ENCODE measurements at regions not wholly inside any gene's neighbourhood (a gene's known extent, or its start where the extent isn't known, plus 50 kb on each side); places are given as distances from the start of the nearest gene placed in this dataset.

- DNase-seq (ENCODE audit: low read depth in 2 of 2, low spot score in 1 of 2), result no peak
These were observed 147.0 kb upstream of the ID2 start for GRCh38 chr2:8534729-8535468.

DNA sequence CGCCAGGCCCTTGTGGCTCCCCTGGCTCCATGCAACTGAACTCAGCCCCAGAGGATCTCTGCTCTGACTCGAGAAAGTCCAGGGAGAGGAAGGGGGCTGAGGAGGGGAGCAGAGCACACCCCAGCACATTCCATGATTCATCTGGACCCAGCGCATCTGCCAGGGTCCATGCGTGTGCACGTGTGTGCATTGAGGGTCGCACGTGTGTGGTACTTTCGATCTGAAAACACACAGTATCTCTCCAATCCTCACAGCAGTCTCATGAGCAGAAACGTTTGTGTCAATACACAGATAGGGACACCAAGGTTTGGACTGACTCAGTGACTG is 146.4 kb upstream of the ID2 start:
- DNase-seq (ENCODE audit: low read depth in 2 of 2, low spot score in 1 of 2), result no peak

DNA sequence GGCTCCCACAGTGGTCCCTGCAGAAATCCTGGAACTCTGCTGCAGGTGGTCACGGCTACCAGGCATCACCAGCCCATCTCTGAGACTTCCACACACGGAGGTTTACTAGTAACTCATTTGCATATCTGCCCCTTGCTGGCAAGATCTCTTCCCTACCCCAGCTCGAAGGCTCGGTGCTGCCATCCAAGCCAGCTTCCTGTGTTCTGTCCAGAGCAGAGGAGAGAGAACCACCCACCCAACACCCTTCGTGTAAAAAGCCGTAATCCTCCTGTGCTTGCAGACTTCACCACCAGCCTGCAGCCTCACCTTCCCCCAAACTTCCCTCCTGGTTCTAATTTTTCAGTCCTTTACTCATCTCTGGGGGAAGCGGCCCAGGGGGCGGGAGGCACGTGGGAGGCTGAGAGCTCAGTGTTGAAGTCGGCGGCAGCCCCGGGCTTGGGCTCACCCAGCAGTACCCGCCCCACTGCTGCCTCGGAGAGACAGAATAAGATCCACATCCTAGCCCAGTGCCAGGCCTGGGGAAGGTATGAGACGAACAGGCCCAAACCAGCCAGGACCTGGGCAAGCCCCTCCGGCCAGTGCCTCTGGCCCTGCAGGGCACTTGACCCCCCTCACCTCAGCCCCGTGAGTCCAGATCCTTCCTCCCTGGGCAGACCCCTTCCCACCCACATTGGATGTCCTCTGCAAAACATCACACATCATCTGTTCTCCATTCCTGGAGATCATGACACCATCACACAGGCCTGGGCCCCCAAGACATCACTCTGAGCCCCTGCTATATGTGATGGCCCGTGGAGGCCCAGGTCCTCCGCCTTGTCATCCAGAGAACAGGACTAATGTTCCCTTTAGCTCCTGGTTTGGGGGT is 145.8 kb upstream of the ID2 start:
- no peak for DNase-seq (ENCODE audit: low read depth in 2 of 2, low spot score in 1 of 2)

GRCh38 chr2:8536686-8537561 is 144.9 kb upstream of the ID2 start:
- no peak for DNase-seq (ENCODE audit: low read depth in 2 of 2, low spot score in 1 of 2)

DNA sequence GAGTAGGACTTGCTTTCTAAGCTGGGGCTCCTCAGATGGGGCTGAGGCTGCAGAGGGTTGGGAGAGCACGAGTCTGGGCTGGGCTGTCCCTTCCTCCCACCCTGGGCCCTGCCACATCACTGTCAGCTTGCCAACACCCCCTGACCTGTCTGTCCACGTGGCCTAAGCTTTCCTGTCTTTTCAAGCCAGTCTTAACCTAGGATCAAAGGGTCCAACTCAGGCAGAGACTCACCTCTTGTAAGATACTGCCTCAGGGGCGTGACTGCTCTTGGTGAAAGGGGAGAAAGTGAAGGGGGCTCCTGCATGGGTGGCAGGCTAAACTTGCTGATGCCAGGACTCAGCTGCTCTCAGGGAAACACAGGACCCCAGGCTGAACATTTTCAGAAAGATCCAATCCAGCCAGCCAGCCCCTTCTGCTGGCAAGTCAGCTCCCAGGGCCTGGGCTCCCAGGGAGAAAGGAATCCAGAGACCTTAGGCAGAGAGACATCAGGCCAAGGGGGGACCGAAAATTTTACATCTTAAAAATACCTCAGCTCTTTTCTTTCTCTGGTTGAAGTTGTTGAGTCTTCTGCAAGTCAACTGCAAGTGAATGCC is 144.2 kb upstream of the ID2 start:
- DNase-seq (ENCODE audit: low read depth in 2 of 2, low spot score in 1 of 2), result no peak

DNA sequence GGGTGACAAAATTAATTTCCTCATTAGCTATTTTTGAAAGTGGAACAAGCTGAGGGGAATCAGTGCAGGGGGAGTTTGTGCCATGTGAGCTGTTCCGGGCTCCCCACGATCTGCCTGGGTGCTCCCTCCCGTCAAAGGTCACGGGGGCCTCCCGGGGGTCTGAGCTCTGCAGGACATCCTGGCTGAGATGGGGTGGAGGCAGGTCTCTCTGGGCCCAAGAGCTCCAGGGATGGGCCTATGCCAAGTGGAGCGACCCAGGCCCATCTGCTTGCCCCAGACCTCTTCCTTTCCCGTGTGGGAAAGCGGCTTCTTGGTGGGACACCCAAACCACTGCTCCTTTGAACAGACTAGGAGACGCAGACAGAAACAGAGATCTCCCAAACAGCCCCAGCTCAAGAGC is 143.3 kb upstream of the ID2 start:
- no peak for DNase-seq (ENCODE audit: low read depth in 2 of 2, low spot score in 1 of 2)

DNA sequence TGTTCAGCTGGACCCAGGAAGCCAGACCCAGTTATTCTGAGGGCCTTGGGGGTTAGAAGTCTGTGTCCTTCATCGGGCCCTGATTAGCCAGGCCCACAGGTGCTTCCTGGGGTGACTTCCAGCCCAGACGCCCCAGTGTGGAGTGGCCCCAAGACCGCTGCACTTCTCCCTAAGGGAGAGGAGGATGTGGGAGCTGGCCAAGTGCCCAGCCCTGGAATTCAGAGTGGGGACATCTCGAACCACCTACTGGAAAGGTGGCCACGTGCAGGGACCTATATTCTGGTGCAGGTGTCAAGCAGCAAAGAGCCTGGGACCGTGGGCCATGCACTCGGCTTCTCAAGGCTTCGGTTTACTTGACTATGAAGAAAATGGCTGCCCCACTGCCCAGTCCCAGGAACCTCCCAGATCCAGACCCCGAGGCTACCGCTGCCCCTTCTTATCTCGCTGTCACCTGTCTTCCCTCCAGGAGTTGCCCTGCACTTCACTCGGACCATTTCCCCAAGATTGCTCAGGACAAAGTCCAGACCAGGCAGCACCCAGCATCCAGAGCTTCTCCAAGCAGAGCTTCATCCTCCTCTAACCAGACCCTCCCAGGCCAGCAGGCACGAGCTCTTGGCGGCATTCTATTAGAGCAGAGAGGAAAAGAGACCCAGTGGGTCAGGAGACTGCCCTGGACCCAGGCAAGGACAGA is 142.8 kb upstream of the ID2 start:
- no peak for DNase-seq (ENCODE audit: low read depth in 2 of 2, low spot score in 1 of 2)

- DNase-seq (ENCODE audit: low read depth in 2 of 2, low spot score in 1 of 2), result no peak
These were observed 141.9 kb upstream of the ID2 start for GRCh38 chr2:8539743-8540551.

DNA sequence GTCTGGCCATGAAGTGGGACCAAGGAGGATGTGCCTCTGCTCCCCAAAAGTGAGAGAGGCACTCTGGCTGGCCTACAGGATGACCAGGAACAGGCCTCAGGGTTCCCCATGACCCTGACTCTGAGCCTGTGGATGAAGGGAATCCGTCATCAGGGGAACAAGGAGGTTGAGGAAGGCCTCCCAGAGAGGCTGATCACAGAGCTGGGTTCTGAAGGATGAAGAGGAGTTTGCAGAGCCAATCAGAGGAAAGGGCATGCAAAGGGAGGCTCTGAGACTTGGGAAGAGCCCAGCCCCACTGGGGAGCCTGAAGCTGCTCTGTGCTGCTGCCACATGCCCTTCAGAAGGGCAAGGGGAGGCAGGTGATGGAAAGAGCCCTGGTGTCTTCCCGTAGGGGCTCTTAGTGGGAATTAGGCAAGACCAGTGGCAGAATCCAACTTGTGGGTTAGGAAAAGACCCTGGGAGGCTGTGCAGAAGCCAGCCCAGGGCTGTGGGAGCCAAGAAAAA is 141.3 kb upstream of the ID2 start:
- no peak for DNase-seq (ENCODE audit: low read depth in 2 of 2, low spot score in 1 of 2)

DNA sequence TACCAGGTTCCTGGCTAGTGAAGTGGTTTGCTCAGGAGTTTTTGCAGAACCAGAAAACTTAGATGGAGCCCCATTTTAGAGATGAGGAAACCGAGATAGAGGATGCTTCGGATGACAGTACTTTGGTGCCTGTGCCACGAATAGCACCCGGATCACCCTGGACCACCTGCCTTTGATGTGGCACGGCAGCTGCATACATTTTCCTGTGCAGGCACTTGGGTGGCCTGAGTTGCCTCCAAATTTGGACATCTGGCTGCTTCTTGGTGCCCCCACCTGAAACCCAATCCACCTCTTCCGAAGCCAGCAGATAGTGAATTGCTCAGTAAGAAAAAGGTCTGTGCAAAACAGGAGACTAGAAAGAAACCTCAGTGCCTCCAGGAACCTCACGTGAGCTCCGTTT is 140.6 kb upstream of the ID2 start:
- DNase-seq (ENCODE audit: low read depth in 2 of 2, low spot score in 1 of 2), result no peak

DNA sequence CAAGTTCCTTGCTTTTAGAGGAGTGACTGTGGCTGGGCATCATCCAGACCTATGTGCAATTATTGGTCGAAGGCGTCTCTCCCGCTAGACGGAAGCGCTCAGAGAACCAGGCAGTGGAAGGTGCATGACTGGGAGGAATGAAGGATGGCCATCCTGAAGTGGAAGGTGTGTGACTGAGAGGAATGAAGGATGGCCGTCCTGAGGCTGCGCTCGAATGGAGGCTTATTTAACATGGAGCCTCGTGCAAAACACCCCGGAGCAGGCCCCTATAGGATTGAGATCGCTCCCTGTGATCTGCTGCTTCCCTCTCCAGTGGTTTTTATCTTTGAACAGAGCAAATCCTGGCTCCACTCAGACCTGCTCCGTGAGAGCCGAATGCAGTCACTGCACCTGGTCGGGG is 140.2 kb upstream of the ID2 start:
- no peak for DNase-seq (ENCODE audit: low read depth in 2 of 2, low spot score in 1 of 2)

- DNase-seq (ENCODE audit: low read depth in 2 of 2, low spot score in 1 of 2), result no peak
These were observed 139.3 kb upstream of the ID2 start for GRCh38 chr2:8542381-8543059.

DNA sequence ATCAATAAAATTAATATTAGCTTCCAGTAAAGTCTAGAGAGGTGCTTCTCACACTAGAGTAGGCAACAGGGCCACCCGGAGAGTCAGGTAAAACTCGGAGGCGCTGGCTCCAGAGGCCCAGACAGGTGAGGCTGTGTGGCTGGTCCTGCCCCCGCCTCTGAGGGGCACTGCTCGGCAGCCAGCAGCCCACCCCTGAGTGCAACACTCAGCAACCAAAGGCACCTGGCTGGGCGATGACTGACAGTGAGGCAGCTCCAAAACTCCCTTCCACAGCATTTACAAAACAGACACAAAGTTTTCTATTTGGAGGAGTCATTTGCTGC is 138.8 kb upstream of the ID2 start:
- no peak for DNase-seq (ENCODE audit: low read depth in 2 of 2, low spot score in 1 of 2)

- peak in 1 of 2 donors; percentile 29 for DNase-seq (ENCODE audit: low read depth in 2 of 2, low spot score in 1 of 2)
These were observed 138.3 kb upstream of the ID2 start for GRCh38 chr2:8543383-8544170.

- no peak for DNase-seq (ENCODE audit: low read depth in 2 of 2, low spot score in 1 of 2)
These were observed 137.6 kb upstream of the ID2 start for GRCh38 chr2:8544171-8544785.

GRCh38 chr2:8544786-8545694 is 136.8 kb upstream of the ID2 start:
- DNase-seq (ENCODE audit: low read depth in 2 of 2, low spot score in 1 of 2), result peak; percentile 71 to 84

Data from stimulated activated CD8-positive, alpha-beta memory T cell treated with anti-CD3 and anti-CD28 coated beads, Interleukin-4, amount 100 ng/mL, for 4 hours (primary cell).